Activated naive CD4-positive, alpha-beta T cell treated with anti-CD3 and anti-CD28 coated beads, Interleukin-2, amount 50 U/mL, for 72 hours (primary cell): ENCODE measurements at regions not wholly inside any gene's neighbourhood (a gene's known extent, or its start where the extent isn't known, plus 50 kb on each side); places are given as distances from the start of the nearest gene placed in this dataset.
"Not testable (repeated sequence)": the region's sequence is repeated elsewhere in the genome, so short reads cannot be mapped to it uniquely, and the experiment has no call there.

Experiments used
- ATAC-seq, 2 donors: fragments of 150-1000 bp; cut with Tn5 transposase; 2 replicates each; pipeline ENCODE4 v1.10.0; 2021; ENCODE audit warnings: mild to moderate bottlenecking in 2 of 2, moderate library complexity in 2 of 2
- DNase-seq, 2 donors: peaks; one replicate each; pipeline ENCODE4 v3.0.0; 2021 to 2022; ENCODE audit warnings: low spot score in 2 of 2
- H3K27ac Mint-ChIP-seq, 2 donors: one replicate each; pipeline ENCODE4 v1.8.0; 2022; ENCODE audit warnings: mild to moderate bottlenecking in 2 of 2, mixed read lengths in 2 of 2
- H3K36me3 Mint-ChIP-seq, 2 donors: one replicate each; pipeline ENCODE4 v1.8.0; 2022; ENCODE audit warnings: mixed read lengths in 2 of 2
- H3K9me3 Mint-ChIP-seq, 2 donors: one replicate each; pipeline ENCODE4 v1.8.0; 2022; ENCODE audit warnings: mixed read lengths in 2 of 2

- Mint-ChIP-seq H3K36me3 (peaks cover 13 to 14% of the 10 kb centered on the region in 2 donors), H3K9me3 (peaks cover 13 to 18% of the 10 kb centered on the region in 2 donors)
- not testable (repeated sequence) for H3K27ac Mint-ChIP-seq, ATAC-seq, DNase-seq
Measured at GRCh38 chr14:27799066-27800028, 967.2 kb upstream of the FOXG1 start.

GRCh38 chr14:27817746-27818430, 948.7 kb upstream of the FOXG1 start:
- not testable (repeated sequence) for H3K27ac Mint-ChIP-seq, H3K36me3 Mint-ChIP-seq, DNase-seq, ATAC-seq
- peaks cover 23 to 26% of the 10 kb centered on the region in 2 donors for H3K9me3 Mint-ChIP-seq

- H3K36me3 Mint-ChIP-seq, H3K27ac Mint-ChIP-seq, DNase-seq, ATAC-seq: not testable (repeated sequence)
- H3K9me3 Mint-ChIP-seq: peaks cover 10 to 19% of the 10 kb centered on the region in 2 donors
Measured at GRCh38 chr14:27826149-27826548, 940.4 kb upstream of the FOXG1 start.

- DNase-seq, ATAC-seq, H3K36me3 Mint-ChIP-seq, H3K27ac Mint-ChIP-seq: not testable (repeated sequence)
- peaks cover 7 to 12% of the 10 kb centered on the region in 2 donors for H3K9me3 Mint-ChIP-seq
Measured at GRCh38 chr14:27831978-27832377, 934.6 kb upstream of the FOXG1 start.

- peaks cover 7 to 12% of the 10 kb centered on the region in 2 donors for H3K9me3 Mint-ChIP-seq
- not testable (repeated sequence) for H3K36me3 Mint-ChIP-seq, H3K27ac Mint-ChIP-seq, DNase-seq, ATAC-seq
Measured at GRCh38 chr14:27833001-27833400, 933.6 kb upstream of the FOXG1 start.

GRCh38 chr14:27836386-27836785, 930.2 kb upstream of the FOXG1 start:
- Mint-ChIP-seq H3K36me3 (peaks cover 0 to 4% of the 10 kb centered on the region in 2 donors), H3K27ac (no peak overlapping the region), H3K9me3 (peaks cover 7 to 12% of the 10 kb centered on the region in 2 donors)
- no peak for DNase-seq
- no peak for ATAC-seq

- H3K36me3 Mint-ChIP-seq: peaks cover 7% of the 10 kb centered on the region in 2 donors
- H3K27ac Mint-ChIP-seq: no peak overlapping the region
- DNase-seq (no peak), ATAC-seq (no peak)
- H3K9me3 Mint-ChIP-seq: peaks cover 15 to 22% of the 10 kb centered on the region in 2 donors
Measured at GRCh38 chr14:27845241-27845850, 921.2 kb upstream of the FOXG1 start.

GRCh38 chr14:27845902-27846301, 920.7 kb upstream of the FOXG1 start:
- ATAC-seq (no peak), DNase-seq (no peak)
- Mint-ChIP-seq H3K36me3 (peaks cover 7% of the 10 kb centered on the region in 2 donors), H3K9me3 (peaks cover 15 to 25% of the 10 kb centered on the region in 2 donors), H3K27ac (no peak overlapping the region)

GRCh38 chr14:27847480-27847879, 919.1 kb upstream of the FOXG1 start:
- H3K36me3 Mint-ChIP-seq: peaks cover 7 to 13% of the 10 kb centered on the region in 2 donors
- not testable (repeated sequence) for ATAC-seq, H3K27ac Mint-ChIP-seq, DNase-seq
- H3K9me3 Mint-ChIP-seq: peaks cover 21 to 35% of the 10 kb centered on the region in 2 donors

GRCh38 chr14:27849193-27849592, 917.4 kb upstream of the FOXG1 start:
- Mint-ChIP-seq H3K36me3 (peaks cover 7 to 13% of the 10 kb centered on the region in 2 donors), H3K9me3 (peaks cover 29 to 42% of the 10 kb centered on the region in 2 donors)
- not testable (repeated sequence) for H3K27ac Mint-ChIP-seq, DNase-seq, ATAC-seq

GRCh38 chr14:27862684-27863083, 903.9 kb upstream of the FOXG1 start:
- DNase-seq (no peak), ATAC-seq (no peak)
- H3K9me3 Mint-ChIP-seq: peaks cover 3 to 29% of the 10 kb centered on the region in 2 donors
- H3K27ac Mint-ChIP-seq: no peak overlapping the region
- no peaks in the 10 kb centered on the region for H3K36me3 Mint-ChIP-seq

GRCh38 chr14:27863166-27863565, 903.4 kb upstream of the FOXG1 start:
- Mint-ChIP-seq H3K27ac (no peak overlapping the region), H3K36me3 (no peaks in the 10 kb centered on the region), H3K9me3 (peaks cover 3 to 31% of the 10 kb centered on the region in 2 donors)
- ATAC-seq (no peak), DNase-seq (no peak)

- ATAC-seq (no peak), DNase-seq (no peak)
- no peak overlapping the region for H3K27ac Mint-ChIP-seq
- H3K36me3 Mint-ChIP-seq: peaks cover 0 to 17% of the 10 kb centered on the region in 2 donors
- H3K9me3 Mint-ChIP-seq: peaks cover 41 to 47% of the 10 kb centered on the region in 2 donors
Measured at GRCh38 chr14:27881063-27881462, 885.5 kb upstream of the FOXG1 start.

GRCh38 chr14:27881646-27882045, 884.9 kb upstream of the FOXG1 start:
- H3K9me3 Mint-ChIP-seq: peaks cover 41 to 43% of the 10 kb centered on the region in 2 donors
- DNase-seq (no peak), ATAC-seq (no peak)
- no peak overlapping the region for H3K27ac Mint-ChIP-seq
- H3K36me3 Mint-ChIP-seq: peaks cover 0 to 17% of the 10 kb centered on the region in 2 donors

- no peak for ATAC-seq
- DNase-seq: no peak
- Mint-ChIP-seq H3K36me3 (peaks cover 0 to 5% of the 10 kb centered on the region in 2 donors), H3K27ac (no peak overlapping the region), H3K9me3 (peaks cover 13 to 26% of the 10 kb centered on the region in 2 donors)
Measured at GRCh38 chr14:27886256-27886655, 880.3 kb upstream of the FOXG1 start.

GRCh38 chr14:27890259-27890658, 876.3 kb upstream of the FOXG1 start:
- Mint-ChIP-seq H3K27ac (no peak overlapping the region), H3K36me3 (no peaks in the 10 kb centered on the region), H3K9me3 (peaks cover 5 to 15% of the 10 kb centered on the region in 2 donors)
- ATAC-seq (no peak), DNase-seq (no peak)
